Vagina (tissue), 2 donors: ENCODE measurements at regions not wholly inside any gene's neighbourhood (a gene's known extent, or its start where the extent isn't known, plus 50 kb on each side); places are given as distances from the start of the nearest gene placed in this dataset.

Experiments
- DNase-seq, 2 donors: peaks; one replicate each; pipeline ENCODE4 v3.0.0-alpha.2; 2017; ENCODE audit errors: extremely low spot score in 2 of 2
- H3K27ac ChIP-seq: fragments of 200-600 bp; sonication (generic); one replicate; pipeline ENCODE4 v1.5.1; 2019
- H3K27me3 ChIP-seq: fragments of 200-600 bp; sonication (generic); one replicate; pipeline ENCODE4 v1.5.1; 2019
- H3K36me3 ChIP-seq, 2 donors: fragments of 200-600 bp; sonication (generic); one replicate each; pipeline ENCODE4 v1.5.1; 2017 to 2019
- H3K4me1 ChIP-seq: fragments of 200-600 bp; sonication (generic); one replicate; pipeline ENCODE4 v1.5.1; 2019
- H3K4me3 ChIP-seq, 2 donors: fragments of 200-600 bp; sonication (generic); 1 replicate in 1 of 2; 2 replicates in 1 of 2; pipeline ENCODE4 v1.5.1; 2016 to 2019
- H3K9me3 ChIP-seq: fragments of 200-600 bp; sonication (generic); one replicate; pipeline ENCODE4 v1.5.1; 2019
- CTCF ChIP-seq, 3 experiments: fragments of 450-650 bp in 2 of 3; fragments of 200-600 bp in 1 of 3; sonication (generic) in 1 of 3; IDR thresholded peaks; one replicate each; pipeline ENCODE4 v1.5.1; 2017 to 2019; ENCODE audit warnings: antibody characterized with exemption in 3 of 3, mild to moderate bottlenecking in 2 of 3, moderate library complexity in 2 of 3
- POLR2A ChIP-seq, 2 donors: fragments of 450-650 bp; IDR thresholded peaks; one replicate each; pipeline ENCODE4 v1.6.1; 2017; ENCODE audit warnings: antibody characterized with exemption in 2 of 2, mild to moderate bottlenecking in 2 of 2, moderate library complexity in 2 of 2
- POLR2AphosphoS5 ChIP-seq, 2 donors: sonication (generic); formaldehyde crosslinking; IDR thresholded peaks; one replicate each; pipeline ENCODE4 v1.9.0; 2017; ENCODE audit warnings: antibody characterized with exemption in 2 of 2, mild to moderate bottlenecking in 2 of 2, low read depth in 1 of 2; ENCODE audit not compliant: insufficient read depth in 1 of 2
- intact Hi-C: fragments of 100-400 bp; cut with DNase I; formaldehyde crosslinking; loops from one replicate; pipeline ENCODE4 v1.15.1; 2023

GRCh38 chr2:187233811-187234210 lies 214.2 kb downstream of the CALCRL start:
- no peaks in the 10 kb centered on the region for H3K36me3 ChIP-seq
- H3K4me3 ChIP-seq, result no peak overlapping the region
- intact Hi-C loops, result no loop called here
- no peaks in the 10 kb centered on the region for H3K9me3 ChIP-seq
- no peak for DNase-seq
- H3K27ac ChIP-seq, result no peak overlapping the region
- H3K4me1 ChIP-seq, result no peaks in the 10 kb centered on the region
- no peaks in the 10 kb centered on the region for H3K27me3 ChIP-seq
- TF ChIP-seq POLR2AphosphoS5 (IDR thresholded peaks at IDR 0.05; ENCODE audit: insufficient read depth in 1 of 2, low read depth in 1 of 2), result no peak
- TF ChIP-seq POLR2A (IDR thresholded peaks at IDR 0.05), result no peak
- TF ChIP-seq CTCF (IDR thresholded peaks at IDR 0.05), result no peak

- Histone ChIP-seq H3K27me3 (no peaks in the 10 kb centered on the region), H3K4me1 (no peaks in the 10 kb centered on the region), H3K4me3 (no peak overlapping the region), H3K27ac (no peak overlapping the region), H3K9me3 (no peaks in the 10 kb centered on the region), H3K36me3 (no peaks in the 10 kb centered on the region)
- TF ChIP-seq CTCF (IDR thresholded peaks at IDR 0.05), result no peak
- TF ChIP-seq POLR2AphosphoS5 (IDR thresholded peaks at IDR 0.05; ENCODE audit: insufficient read depth in 1 of 2, low read depth in 1 of 2), result no peak
- no peak for TF ChIP-seq POLR2A (IDR thresholded peaks at IDR 0.05)
- DNase-seq, result no peak
- intact Hi-C loops, result no loop called here
Measured at GRCh38 chr2:187232749-187233148, 215.3 kb downstream of the CALCRL start.

- Histone ChIP-seq H3K27me3 (no peaks in the 10 kb centered on the region), H3K9me3 (no peaks in the 10 kb centered on the region), H3K36me3 (no peaks in the 10 kb centered on the region), H3K4me1 (no peaks in the 10 kb centered on the region), H3K4me3 (no peak overlapping the region), H3K27ac (no peak overlapping the region)
- DNase-seq, result no peak
- intact Hi-C loops, result no loop called here
- TF ChIP-seq POLR2AphosphoS5 (IDR thresholded peaks at IDR 0.05; ENCODE audit: insufficient read depth in 1 of 2, low read depth in 1 of 2) (no peak), CTCF (IDR thresholded peaks at IDR 0.05) (no peak), POLR2A (IDR thresholded peaks at IDR 0.05) (no peak)
Measured at GRCh38 chr2:187230088-187230487, 218.0 kb downstream of the CALCRL start.

GRCh38 chr2:187228986-187229385 lies 219.1 kb downstream of the CALCRL start:
- no peaks in the 10 kb centered on the region for H3K27me3 ChIP-seq

GRCh38 chr2:187224989-187225388 lies 223.1 kb downstream of the CALCRL start:
- Histone ChIP-seq H3K27ac (no peak overlapping the region), H3K4me3 (no peak overlapping the region), H3K36me3 (no peaks in the 10 kb centered on the region), H3K27me3 (no peaks in the 10 kb centered on the region), H3K4me1 (no peaks in the 10 kb centered on the region), H3K9me3 (no peaks in the 10 kb centered on the region)
- TF ChIP-seq POLR2A (IDR thresholded peaks at IDR 0.05), result no peak
- no peak for TF ChIP-seq POLR2AphosphoS5 (IDR thresholded peaks at IDR 0.05; ENCODE audit: insufficient read depth in 1 of 2, low read depth in 1 of 2)
- TF ChIP-seq CTCF (IDR thresholded peaks at IDR 0.05), result no peak
- no peak for DNase-seq
- intact Hi-C loops, result no loop called here

More at GRCh38 chr2:187228986-187229385, 219.1 kb downstream of the CALCRL start:
- no peaks in the 10 kb centered on the region for H3K9me3 ChIP-seq
- no peak overlapping the region for H3K27ac ChIP-seq
- no peak overlapping the region for H3K4me3 ChIP-seq
- intact Hi-C loops, result no loop called here
- TF ChIP-seq CTCF (IDR thresholded peaks at IDR 0.05) (no peak), POLR2A (IDR thresholded peaks at IDR 0.05) (no peak), POLR2AphosphoS5 (IDR thresholded peaks at IDR 0.05; ENCODE audit: insufficient read depth in 1 of 2, low read depth in 1 of 2) (no peak)
- no peaks in the 10 kb centered on the region for H3K4me1 ChIP-seq
- DNase-seq, result no peak
- H3K36me3 ChIP-seq, result no peaks in the 10 kb centered on the region
